GM13976 (cell line): ENCODE measurements at regions not wholly inside any gene's neighbourhood (a gene's known extent, or its start where the extent isn't known, plus 50 kb on each side); places are given as distances from the start of the nearest gene placed in this dataset.

ENCODE experiments used
- DNase-seq: peaks from one replicate; pipeline ENCODE4 v3.0.0; 2012; ENCODE audit warnings: low spot score
- in situ Hi-C: fragments of 300-500 bp; cut with MboI; formaldehyde crosslinking; loops from one replicate; pipeline ENCODE4 v1.12.0; 2022; ENCODE audit warnings: low sequenced_read_pairs, mixed read lengths, inconsistent platforms; ENCODE audit not compliant: unreplicated experiment
- TF ChIP-seq, protein P1 (sequence below): IDR thresholded peaks from 2 replicates; pipeline ENCODE4 v1.5.1; 2012; ENCODE audit warnings: borderline replicate concordance, mild to moderate bottlenecking; ENCODE audit not compliant: insufficient read depth; ENCODE audit errors: extremely low read depth, missing control alignments, control extremely low read depth

DNA sequence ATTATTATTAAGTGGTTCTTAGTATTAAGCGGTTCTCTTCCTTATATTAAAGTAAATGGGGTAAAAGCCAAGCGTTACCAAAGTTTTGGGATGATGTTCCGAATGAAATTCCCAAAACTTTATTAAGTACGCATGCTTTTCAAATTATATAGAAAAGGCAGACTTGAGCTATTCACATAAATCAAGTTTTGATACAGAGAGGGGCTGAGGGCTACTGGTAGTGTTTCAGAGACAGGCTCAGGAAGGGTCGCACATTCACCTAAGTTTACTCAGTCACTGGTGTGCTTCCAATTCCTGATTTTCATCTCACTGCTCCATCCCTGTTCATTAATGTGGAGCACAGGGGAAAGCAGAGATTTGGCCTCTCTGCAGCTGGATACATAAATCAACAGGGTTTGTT is 652.2 kb downstream of the QKI start:
- in situ Hi-C loops = no loop called here
- no peak for DNase-seq
- TF ChIP-seq, protein P1, sequence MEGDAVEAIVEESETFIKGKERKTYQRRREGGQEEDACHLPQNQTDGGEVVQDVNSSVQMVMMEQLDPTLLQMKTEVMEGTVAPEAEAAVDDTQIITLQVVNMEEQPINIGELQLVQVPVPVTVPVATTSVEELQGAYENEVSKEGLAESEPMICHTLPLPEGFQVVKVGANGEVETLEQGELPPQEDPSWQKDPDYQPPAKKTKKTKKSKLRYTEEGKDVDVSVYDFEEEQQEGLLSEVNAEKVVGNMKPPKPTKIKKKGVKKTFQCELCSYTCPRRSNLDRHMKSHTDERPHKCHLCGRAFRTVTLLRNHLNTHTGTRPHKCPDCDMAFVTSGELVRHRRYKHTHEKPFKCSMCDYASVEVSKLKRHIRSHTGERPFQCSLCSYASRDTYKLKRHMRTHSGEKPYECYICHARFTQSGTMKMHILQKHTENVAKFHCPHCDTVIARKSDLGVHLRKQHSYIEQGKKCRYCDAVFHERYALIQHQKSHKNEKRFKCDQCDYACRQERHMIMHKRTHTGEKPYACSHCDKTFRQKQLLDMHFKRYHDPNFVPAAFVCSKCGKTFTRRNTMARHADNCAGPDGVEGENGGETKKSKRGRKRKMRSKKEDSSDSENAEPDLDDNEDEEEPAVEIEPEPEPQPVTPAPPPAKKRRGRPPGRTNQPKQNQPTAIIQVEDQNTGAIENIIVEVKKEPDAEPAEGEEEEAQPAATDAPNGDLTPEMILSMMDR = no peak

DNA sequence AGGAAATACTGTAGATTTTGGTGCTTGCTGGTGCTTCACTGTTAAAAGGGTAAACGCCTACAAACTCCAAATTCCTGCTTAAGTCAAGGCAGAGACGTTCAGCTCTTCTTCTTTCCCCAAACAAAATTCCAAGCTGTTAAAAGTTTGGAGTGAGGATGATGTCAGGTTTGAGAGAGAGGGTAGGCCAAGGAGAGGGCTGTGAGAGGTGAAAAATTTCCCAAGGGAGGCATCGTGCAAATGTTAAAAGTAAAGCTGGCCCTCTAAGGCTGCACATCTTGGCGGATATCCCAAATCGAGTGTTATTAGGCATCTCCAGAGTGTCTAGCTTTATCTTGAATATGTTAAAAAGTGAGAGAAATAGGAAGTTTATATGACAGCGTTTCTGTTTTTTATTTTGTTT is 651.8 kb downstream of the QKI start:
- TF ChIP-seq, protein P1 = no peak
- in situ Hi-C loops = no loop called here
- DNase-seq = no peak

DNA sequence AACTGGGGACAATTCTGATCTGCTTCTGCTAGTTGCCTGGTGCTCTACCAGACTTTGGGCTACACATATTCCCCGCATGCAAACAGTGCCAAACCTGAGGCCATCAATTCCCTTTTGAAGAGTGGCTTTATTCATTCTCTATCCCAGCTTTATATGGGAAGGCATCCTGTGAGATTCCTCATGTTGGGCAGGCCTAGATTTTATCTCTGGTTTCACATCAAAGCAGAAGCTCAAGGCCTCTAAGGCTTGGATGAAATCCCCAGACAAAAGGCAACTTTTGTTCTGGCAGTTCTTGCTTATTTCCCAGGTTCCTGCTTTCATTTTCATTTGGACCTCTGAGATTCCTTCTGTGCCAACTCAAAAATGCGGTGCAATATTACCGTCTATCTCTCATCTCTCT is 648.8 kb downstream of the QKI start:
- in situ Hi-C loops = no loop called here
- TF ChIP-seq, protein P1 = no peak
- no peak for DNase-seq

DNA sequence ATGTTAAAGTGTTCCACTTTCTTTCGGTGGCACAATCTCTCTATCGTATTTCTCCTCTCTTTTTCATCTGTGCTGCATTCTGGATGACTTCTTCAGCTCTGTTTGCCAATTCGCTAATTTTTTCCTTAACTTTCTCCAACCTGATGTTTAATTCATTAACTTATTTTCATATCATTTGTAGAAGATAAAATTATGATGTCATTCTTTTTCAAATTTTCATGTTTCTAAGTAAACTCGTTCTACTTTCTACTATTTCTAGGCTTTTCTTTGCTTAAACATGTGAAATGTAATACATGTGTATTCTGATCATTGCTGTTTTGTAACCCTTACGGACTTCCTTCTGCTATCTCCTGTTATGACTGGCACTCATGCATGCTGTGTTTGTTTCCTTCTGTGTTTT is 648.4 kb downstream of the QKI start:
- TF ChIP-seq, protein P1 = no peak
- in situ Hi-C loops = no loop called here
- no peak for DNase-seq

DNA sequence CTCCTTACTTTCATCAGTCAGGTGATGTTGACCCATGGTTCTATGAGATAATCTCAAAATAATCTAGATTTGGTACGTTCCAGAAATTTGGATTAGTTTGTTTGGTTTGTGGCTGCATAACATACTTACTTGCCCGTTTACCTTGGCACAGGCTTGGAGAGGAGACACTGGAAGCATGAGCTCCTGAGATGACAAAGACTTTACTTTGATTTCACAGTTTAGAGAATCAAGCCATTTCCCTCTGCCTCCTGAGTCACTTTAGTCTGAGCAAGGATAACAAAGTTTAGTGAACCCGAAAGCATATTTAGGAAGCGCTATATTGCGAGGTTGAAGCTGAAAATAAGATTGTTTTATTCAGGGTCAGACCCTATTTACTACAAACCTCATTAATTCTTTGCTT is 643.4 kb downstream of the QKI start:
- in situ Hi-C loops = no loop called here
- TF ChIP-seq, protein P1 = no peak
- DNase-seq = no peak

DNA sequence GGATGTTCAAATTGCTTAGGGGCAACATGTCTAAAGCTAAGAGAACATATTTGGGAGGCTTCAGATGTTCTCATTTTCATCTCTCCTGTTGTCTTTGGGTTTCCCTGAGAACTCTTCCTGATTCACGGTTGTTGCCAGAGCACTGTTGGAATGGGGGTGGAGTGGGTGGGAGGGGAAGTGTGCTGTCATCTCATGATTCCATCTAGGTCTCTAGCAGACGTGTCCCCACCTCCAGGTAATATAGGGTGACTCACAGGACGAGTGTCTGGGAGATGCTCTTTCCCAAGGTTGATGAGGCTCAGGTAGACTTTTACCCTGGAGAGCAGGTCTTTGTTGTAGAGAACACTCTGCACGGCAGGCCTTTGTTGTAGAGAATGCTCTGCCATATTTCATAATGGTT is 636.9 kb downstream of the QKI start:
- in situ Hi-C loops = no loop called here
- no peak for DNase-seq

More for the DNA sequence above, 636.9 kb downstream of the QKI start:
- TF ChIP-seq, protein P1 = no peak
